Activated naive CD4-positive, alpha-beta T cell treated with anti-CD3 and anti-CD28 coated beads for 36 hours (primary cell): ENCODE measurements at regions not wholly inside any gene's neighbourhood (a gene's known extent, or its start where the extent isn't known, plus 50 kb on each side); places are given as distances from the start of the nearest gene placed in this dataset.
"Not testable (repeated sequence)": the region's sequence is repeated elsewhere in the genome, so short reads cannot be mapped to it uniquely, and the experiment has no call there.

Experiments used
- CTCF ChIA-PET: fragments of 350-600 bp; sonication (Branson Sonifier 250); formaldehyde crosslinking; loops from one replicate; lab custom pipeline; 2021; ENCODE audit warnings: antibody characterized with exemption; lab: Charles Lee
- DNase-seq: peaks from one replicate; pipeline ENCODE4 v3.0.0-alpha.2; 2020
- H3K27ac Mint-ChIP-seq: one replicate; pipeline ENCODE4 v1.8.0; 2021; ENCODE audit warnings: mild to moderate bottlenecking, mixed read lengths
- H3K27me3 Mint-ChIP-seq: one replicate; pipeline ENCODE4 v1.8.0; 2021; ENCODE audit warnings: low read depth, mixed read lengths
- H3K36me3 Mint-ChIP-seq: one replicate; pipeline ENCODE4 v1.8.0; 2021; ENCODE audit warnings: low read depth, mixed read lengths
- H3K4me1 Mint-ChIP-seq: one replicate; pipeline ENCODE4 v1.8.0; 2021; ENCODE audit warnings: low read depth, mixed read lengths
- H3K4me3 Mint-ChIP-seq: one replicate; pipeline ENCODE4 v1.8.0; 2021; ENCODE audit warnings: mild to moderate bottlenecking, moderate library complexity, mixed read lengths
- H3K9me3 Mint-ChIP-seq: one replicate; pipeline ENCODE4 v1.8.0; 2021; ENCODE audit warnings: mixed read lengths
- intact Hi-C: fragments of 100-400 bp; cut with micrococcal nuclease; formaldehyde crosslinking; loops from one replicate; pipeline ENCODE4 v1.15.1; 2023

GRCh38 chr9:108434036-108434435 is 421.8 kb downstream of the ACTL7B start:
- no peak for DNase-seq
- Mint-ChIP-seq H3K27ac (no peak overlapping the region), H3K9me3 (peaks cover 14% of the 10 kb centered on the region), H3K27me3 (no peaks in the 10 kb centered on the region), H3K4me1 (no peaks in the 10 kb centered on the region), H3K4me3 (no peak overlapping the region), H3K36me3 (no peaks in the 10 kb centered on the region)
- intact Hi-C loops = loop anchor here (10.0 kb wide), 1 partner anchor 949 kb away; the partner anchor contains the start of gene KLF4
- CTCF ChIA-PET = no interaction called here

DNA sequence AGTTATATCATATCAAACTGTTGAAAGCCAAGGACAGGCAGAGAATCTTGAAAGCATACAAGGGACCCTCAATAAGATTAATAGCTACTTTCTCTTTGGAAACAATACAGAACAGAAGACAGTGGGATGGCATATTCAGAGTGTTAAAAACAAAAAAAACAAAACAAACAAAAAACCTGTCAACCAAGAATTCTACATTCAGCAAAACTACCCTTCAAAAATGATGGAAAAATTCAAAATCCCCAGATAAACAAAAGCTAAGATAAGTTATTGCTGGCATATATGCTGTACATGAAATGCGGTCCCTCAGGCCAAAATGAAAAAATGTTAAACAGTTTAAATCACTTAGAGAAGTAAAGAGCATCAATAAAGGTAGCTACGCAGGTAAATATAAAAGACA is 425.1 kb downstream of the ACTL7B start:
- DNase-seq = no peak
- H3K27me3 Mint-ChIP-seq = no peaks in the 10 kb centered on the region
- peaks cover 20% of the 10 kb centered on the region for H3K9me3 Mint-ChIP-seq
- no peaks in the 10 kb centered on the region for H3K36me3 Mint-ChIP-seq
- intact Hi-C loops = loop anchor here (10.0 kb wide), 1 partner anchor 946 kb away; the partner anchor contains the start of gene KLF4
- CTCF ChIA-PET = no interaction called here
- no peaks in the 10 kb centered on the region for H3K4me1 Mint-ChIP-seq
- H3K27ac Mint-ChIP-seq = no peak overlapping the region
- H3K4me3 Mint-ChIP-seq = no peak overlapping the region

- H3K9me3 Mint-ChIP-seq = peaks cover 20% of the 10 kb centered on the region
- no peaks in the 10 kb centered on the region for H3K27me3 Mint-ChIP-seq
- CTCF ChIA-PET = no interaction called here
- no peak overlapping the region for H3K27ac Mint-ChIP-seq
- H3K4me1 Mint-ChIP-seq = no peaks in the 10 kb centered on the region
- no peak for DNase-seq
- intact Hi-C loops = no loop called here
- no peak overlapping the region for H3K4me3 Mint-ChIP-seq
- no peaks in the 10 kb centered on the region for H3K36me3 Mint-ChIP-seq
These were observed 428.0 kb downstream of the ACTL7B start for GRCh38 chr9:108427751-108428150.

- intact Hi-C loops, H3K36me3 Mint-ChIP-seq, CTCF ChIA-PET, DNase-seq, H3K27ac Mint-ChIP-seq, H3K4me1 Mint-ChIP-seq, H3K4me3 Mint-ChIP-seq, H3K27me3 Mint-ChIP-seq: not testable (repeated sequence)
- H3K9me3 Mint-ChIP-seq = peaks cover 18% of the 10 kb centered on the region
These were observed 429.3 kb downstream of the ACTL7B start for GRCh38 chr9:108426421-108426940.

DNA sequence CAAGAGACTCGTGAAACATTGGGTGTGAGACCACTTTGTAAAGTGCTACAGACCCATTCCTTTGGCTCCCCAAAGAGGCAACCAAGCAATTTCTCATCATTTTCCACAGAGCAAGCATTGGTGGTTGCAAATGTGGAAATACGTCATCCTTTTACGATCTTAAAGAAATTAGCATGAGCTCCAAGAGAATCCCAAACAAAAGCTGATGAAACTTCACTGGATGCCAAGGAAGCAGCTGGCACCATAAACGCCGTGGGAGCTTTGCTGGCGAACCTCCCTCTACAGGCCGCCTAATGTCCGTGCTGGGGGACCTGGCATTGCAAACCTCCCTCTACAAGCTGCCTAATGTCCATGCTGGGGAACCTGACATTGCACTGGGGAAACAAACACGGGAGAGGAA is 432.4 kb downstream of the ACTL7B start:
- Mint-ChIP-seq H3K36me3 (no peaks in the 10 kb centered on the region), H3K27ac (no peak overlapping the region), H3K4me3 (no peak overlapping the region), H3K4me1 (no peaks in the 10 kb centered on the region), H3K27me3 (no peaks in the 10 kb centered on the region), H3K9me3 (peaks cover 8% of the 10 kb centered on the region)
- DNase-seq = no peak
- CTCF ChIA-PET = no interaction called here
- intact Hi-C loops = no loop called here

GRCh38 chr9:108419379-108419778 is 436.4 kb downstream of the ACTL7B start:
- H3K4me3 Mint-ChIP-seq = no peak overlapping the region
- CTCF ChIA-PET = no interaction called here
- no peak overlapping the region for H3K27ac Mint-ChIP-seq
- intact Hi-C loops = no loop called here
- H3K9me3 Mint-ChIP-seq = peaks cover 7% of the 10 kb centered on the region
- no peaks in the 10 kb centered on the region for H3K4me1 Mint-ChIP-seq
- H3K36me3 Mint-ChIP-seq = no peaks in the 10 kb centered on the region
- DNase-seq = no peak
- no peaks in the 10 kb centered on the region for H3K27me3 Mint-ChIP-seq

DNA sequence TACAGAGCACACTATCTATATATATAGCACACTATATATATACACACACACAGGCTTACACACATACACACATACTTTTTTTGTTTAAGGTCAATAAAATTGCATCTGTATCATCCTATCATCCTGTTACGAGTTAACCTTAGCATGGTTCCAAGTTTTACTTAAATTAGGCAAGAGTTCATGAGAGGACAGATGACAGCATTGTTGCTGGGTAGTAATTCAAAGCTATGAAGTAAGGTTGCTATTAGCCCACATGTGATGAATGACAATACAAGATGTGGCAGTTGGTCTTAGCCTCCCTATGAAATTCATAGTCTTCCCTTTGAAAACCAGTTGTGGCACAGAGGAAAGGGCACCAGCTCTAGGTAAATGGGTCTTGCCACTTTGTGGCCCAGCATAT is 438.1 kb downstream of the ACTL7B start:
- Mint-ChIP-seq H3K27ac (no peak overlapping the region), H3K27me3 (no peaks in the 10 kb centered on the region), H3K4me3 (no peak overlapping the region), H3K9me3 (peaks cover 6% of the 10 kb centered on the region), H3K4me1 (no peaks in the 10 kb centered on the region), H3K36me3 (no peaks in the 10 kb centered on the region)
- DNase-seq = no peak
- CTCF ChIA-PET = interaction anchor here (0.7 kb wide), 1 partner anchor 1036 kb away, joined by 3 read pairs; no protein-coding TSS in a partner anchor
- intact Hi-C loops = no loop called here

GRCh38 chr9:108417312-108417711 is 438.5 kb downstream of the ACTL7B start:
- DNase-seq = no peak
- H3K27me3 Mint-ChIP-seq = no peaks in the 10 kb centered on the region
- H3K4me3 Mint-ChIP-seq = no peak overlapping the region
- CTCF ChIA-PET = interaction anchor here (0.7 kb wide), 1 partner anchor 1037 kb away, joined by 3 read pairs; no protein-coding TSS in a partner anchor
- H3K27ac Mint-ChIP-seq = no peak overlapping the region
- intact Hi-C loops = no loop called here
- no peaks in the 10 kb centered on the region for H3K36me3 Mint-ChIP-seq
- peaks cover 6% of the 10 kb centered on the region for H3K9me3 Mint-ChIP-seq
- no peaks in the 10 kb centered on the region for H3K4me1 Mint-ChIP-seq

- no peaks in the 10 kb centered on the region for H3K36me3 Mint-ChIP-seq
- CTCF ChIA-PET = no interaction called here
These were observed 439.5 kb downstream of the ACTL7B start for GRCh38 chr9:108416324-108416723.

DNA sequence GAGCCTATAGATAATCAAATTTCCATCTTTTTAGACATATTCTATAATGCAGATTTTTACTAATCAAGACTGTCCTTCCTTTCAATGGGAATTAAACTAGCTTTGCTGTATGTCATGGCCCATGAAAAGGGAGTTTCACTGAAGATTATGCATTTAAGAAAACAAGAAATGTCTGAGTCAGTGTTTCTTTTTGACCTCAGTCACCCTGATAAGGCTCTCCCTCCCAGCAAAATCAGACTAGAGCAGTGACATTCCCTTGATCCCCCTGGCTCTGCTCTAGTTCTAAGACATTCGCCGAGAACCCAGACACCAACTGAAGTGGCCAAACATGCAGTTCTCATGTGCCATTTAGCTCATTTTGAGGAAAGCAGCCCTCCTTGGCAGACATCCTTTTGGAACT is 442.0 kb downstream of the ACTL7B start:
- DNase-seq = no peak
- peaks cover 1% of the 10 kb centered on the region for H3K9me3 Mint-ChIP-seq
- intact Hi-C loops = no loop called here
- H3K27me3 Mint-ChIP-seq = no peaks in the 10 kb centered on the region
- H3K4me3 Mint-ChIP-seq = no peak overlapping the region
- CTCF ChIA-PET = interaction anchor here (0.6 to 0.7 kb wide), 2 partner anchors 20 to 546 kb away, joined by 3 read pairs; no protein-coding TSS in a partner anchor
- no peaks in the 10 kb centered on the region for H3K4me1 Mint-ChIP-seq
- H3K36me3 Mint-ChIP-seq = no peaks in the 10 kb centered on the region
- no peak overlapping the region for H3K27ac Mint-ChIP-seq

More at GRCh38 chr9:108416324-108416723, 439.5 kb downstream of the ACTL7B start:
- no peaks in the 10 kb centered on the region for H3K4me1 Mint-ChIP-seq
- intact Hi-C loops = no loop called here
- H3K4me3 Mint-ChIP-seq = no peak overlapping the region
- no peak for DNase-seq
- H3K27me3 Mint-ChIP-seq = no peaks in the 10 kb centered on the region
- peaks cover 6% of the 10 kb centered on the region for H3K9me3 Mint-ChIP-seq
- no peak overlapping the region for H3K27ac Mint-ChIP-seq

GRCh38 chr9:108412755-108413154 is 443.0 kb downstream of the ACTL7B start:
- CTCF ChIA-PET = no interaction called here

DNA sequence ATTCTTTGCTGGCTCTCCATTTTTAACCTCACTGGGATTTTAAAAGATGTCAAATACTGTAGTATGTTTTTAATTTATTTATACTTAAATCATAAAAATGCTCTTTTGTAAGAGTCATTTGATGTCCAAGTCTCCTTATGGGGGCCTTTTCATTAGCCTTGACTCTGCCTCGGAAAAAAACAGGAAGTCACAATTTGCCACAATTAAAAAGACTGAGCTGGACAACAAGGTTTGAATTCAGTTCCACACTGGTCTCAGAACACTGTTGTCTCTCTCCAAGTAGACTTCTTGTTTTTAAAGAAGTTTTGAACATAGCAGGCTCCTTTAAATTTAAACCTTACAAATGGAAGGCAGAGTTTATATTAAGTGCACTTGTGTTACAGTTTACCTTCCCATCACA is 444.2 kb downstream of the ACTL7B start:
- Mint-ChIP-seq H3K4me1 (no peaks in the 10 kb centered on the region), H3K27me3 (no peaks in the 10 kb centered on the region), H3K36me3 (no peaks in the 10 kb centered on the region), H3K9me3 (peaks cover 2% of the 10 kb centered on the region), H3K4me3 (no peak overlapping the region), H3K27ac (no peak overlapping the region)
- DNase-seq = no peak
- intact Hi-C loops = no loop called here
- CTCF ChIA-PET = no interaction called here

More at GRCh38 chr9:108412755-108413154, 443.0 kb downstream of the ACTL7B start:
- intact Hi-C loops = no loop called here
- H3K27ac Mint-ChIP-seq = no peak overlapping the region
- no peaks in the 10 kb centered on the region for H3K36me3 Mint-ChIP-seq
- H3K4me1 Mint-ChIP-seq = no peaks in the 10 kb centered on the region
- peak; percentile 5 for DNase-seq
- H3K9me3 Mint-ChIP-seq = peaks cover 1% of the 10 kb centered on the region
- no peak overlapping the region for H3K4me3 Mint-ChIP-seq
- H3K27me3 Mint-ChIP-seq = no peaks in the 10 kb centered on the region

GRCh38 chr9:108410161-108410560 is 445.6 kb downstream of the ACTL7B start:
- CTCF ChIA-PET = no interaction called here
- no peaks in the 10 kb centered on the region for H3K27me3 Mint-ChIP-seq
- peaks cover 7% of the 10 kb centered on the region for H3K9me3 Mint-ChIP-seq
- no peaks in the 10 kb centered on the region for H3K4me1 Mint-ChIP-seq
- no peaks in the 10 kb centered on the region for H3K36me3 Mint-ChIP-seq
- H3K4me3 Mint-ChIP-seq = no peak overlapping the region
- intact Hi-C loops = no loop called here
- H3K27ac Mint-ChIP-seq = no peak overlapping the region
- DNase-seq = no peak
